Activated CD4-positive, alpha-beta T cell treated with anti-CD3 and anti-CD28 coated beads, Interleukin-2, amount 10 ng/mL, durations not matched to agents 7 days and 5 days (primary cell): ENCODE measurements at regions not wholly inside any gene's neighbourhood (a gene's known extent, or its start where the extent isn't known, plus 50 kb on each side); places are given as distances from the start of the nearest gene placed in this dataset.

Experiments
- CTCF ChIA-PET: fragments of 350-600 bp; sonication (Branson Sonifier 250); formaldehyde crosslinking; loops from one replicate; lab custom pipeline; 2021; ENCODE audit warnings: antibody characterized with exemption; lab: Charles Lee
- POLR2A ChIA-PET: fragments of 350-600 bp; sonication (Branson Sonifier 250); formaldehyde crosslinking; loops from one replicate; lab custom pipeline; 2021; ENCODE audit warnings: antibody characterized with exemption; lab: Charles Lee
- DNase-seq: peaks from one replicate; pipeline ENCODE4 v3.0.0-alpha.2; 2020
- H3K27ac Mint-ChIP-seq: one replicate; pipeline ENCODE4 v1.8.0; 2021; ENCODE audit warnings: mild to moderate bottlenecking, moderate library complexity, mixed read lengths
- H3K27me3 Mint-ChIP-seq: one replicate; pipeline ENCODE4 v1.8.0; 2021; ENCODE audit warnings: mixed read lengths
- H3K36me3 Mint-ChIP-seq: one replicate; pipeline ENCODE4 v1.8.0; 2021; ENCODE audit warnings: low read depth, mixed read lengths
- H3K4me1 Mint-ChIP-seq: one replicate; pipeline ENCODE4 v1.8.0; 2021; ENCODE audit warnings: mixed read lengths
- H3K4me3 Mint-ChIP-seq: one replicate; pipeline ENCODE4 v1.8.0; 2021; ENCODE audit warnings: mild to moderate bottlenecking, moderate library complexity, mixed read lengths
- H3K9me3 Mint-ChIP-seq: one replicate; pipeline ENCODE4 v1.8.0; 2021; ENCODE audit warnings: mixed read lengths

DNA sequence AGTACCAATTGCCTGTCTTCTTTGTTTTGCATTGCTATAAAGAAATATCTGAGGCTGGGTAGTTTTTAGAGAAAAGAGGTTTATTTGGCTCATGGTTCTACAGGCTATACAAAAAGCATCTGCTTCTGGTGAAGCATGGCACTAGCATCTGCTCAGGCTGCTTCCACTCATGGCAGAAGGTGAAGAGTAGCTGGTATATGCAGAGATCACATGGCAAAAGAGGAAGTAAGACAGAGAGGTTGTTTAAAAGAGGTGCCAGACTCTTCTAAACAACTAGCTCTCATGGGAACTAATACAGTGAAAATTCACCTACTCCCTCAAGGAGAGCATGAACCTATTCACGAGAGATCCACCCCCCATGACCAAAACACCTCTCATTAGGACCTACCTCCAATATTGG is 56.7 kb upstream of the GUCA2B start:
- peaks cover 33% of the 10 kb centered on the region for H3K27me3 Mint-ChIP-seq
- H3K4me3 Mint-ChIP-seq = no peak overlapping the region
- ChIA-PET POLR2A (interaction anchor here (0.7 kb wide), 1 partner anchor 285 kb away, joined by 4 read pairs; no protein-coding TSS in a partner anchor), CTCF (no interaction called here)
- no peaks in the 10 kb centered on the region for H3K4me1 Mint-ChIP-seq
- H3K36me3 Mint-ChIP-seq = no peaks in the 10 kb centered on the region
- peaks cover 15% of the 10 kb centered on the region for H3K9me3 Mint-ChIP-seq
- no peak overlapping the region for H3K27ac Mint-ChIP-seq
- no peak for DNase-seq

DNA sequence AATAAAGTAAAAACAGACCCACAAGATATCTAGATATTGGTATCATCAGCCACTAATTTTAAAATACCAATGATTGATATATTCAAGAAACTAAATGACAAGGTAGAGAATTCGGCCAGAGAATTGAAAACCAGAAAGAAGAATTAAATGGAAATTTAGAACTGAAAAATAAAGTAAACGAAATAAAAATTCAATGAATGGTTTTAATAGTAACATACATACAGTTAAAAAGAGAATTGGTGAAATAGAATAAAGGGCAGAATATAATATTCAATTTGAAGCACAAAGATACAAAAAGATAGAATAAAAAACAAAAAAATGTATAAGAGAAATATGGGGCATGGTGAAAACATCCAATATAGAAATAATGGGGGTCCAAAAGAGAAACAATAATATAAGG is 64.0 kb upstream of the GUCA2B start:
- POLR2A ChIA-PET = no interaction called here
- Mint-ChIP-seq H3K27ac (no peak overlapping the region), H3K9me3 (peaks cover 15% of the 10 kb centered on the region), H3K4me3 (no peak overlapping the region), H3K27me3 (peaks cover 21% of the 10 kb centered on the region), H3K36me3 (peaks cover 3% of the 10 kb centered on the region), H3K4me1 (peaks cover 4% of the 10 kb centered on the region)
- DNase-seq = no peak
- CTCF ChIA-PET = no interaction called here

DNA sequence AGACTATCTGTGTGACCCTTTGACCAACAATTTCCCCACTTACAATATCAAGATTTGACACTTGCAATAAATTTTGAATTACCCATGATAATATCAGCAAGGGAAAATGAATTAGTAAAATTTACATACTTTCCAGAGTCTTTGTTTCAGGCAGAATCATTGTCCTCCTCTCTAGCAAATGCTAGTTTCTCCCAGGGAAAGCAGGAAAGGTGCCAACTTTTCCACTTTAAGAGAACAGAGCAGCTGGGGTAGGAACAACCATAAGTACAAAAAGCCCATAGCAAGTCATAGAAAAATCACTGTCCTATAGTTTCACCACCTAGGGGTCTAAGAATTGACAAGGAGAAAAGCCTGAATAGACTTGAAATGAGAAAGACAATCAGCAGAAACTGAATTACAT is 67.1 kb upstream of the GUCA2B start:
- Mint-ChIP-seq H3K4me3 (no peak overlapping the region), H3K4me1 (peaks cover 4% of the 10 kb centered on the region), H3K9me3 (peaks cover 15% of the 10 kb centered on the region), H3K27me3 (peaks cover 29% of the 10 kb centered on the region), H3K27ac (no peak overlapping the region), H3K36me3 (peaks cover 3% of the 10 kb centered on the region)
- ChIA-PET POLR2A (no interaction called here), CTCF (interaction anchor here (0.7 kb wide), 1 partner anchor 23 kb away, joined by 3 read pairs; no protein-coding TSS in a partner anchor)
- no peak for DNase-seq

DNA sequence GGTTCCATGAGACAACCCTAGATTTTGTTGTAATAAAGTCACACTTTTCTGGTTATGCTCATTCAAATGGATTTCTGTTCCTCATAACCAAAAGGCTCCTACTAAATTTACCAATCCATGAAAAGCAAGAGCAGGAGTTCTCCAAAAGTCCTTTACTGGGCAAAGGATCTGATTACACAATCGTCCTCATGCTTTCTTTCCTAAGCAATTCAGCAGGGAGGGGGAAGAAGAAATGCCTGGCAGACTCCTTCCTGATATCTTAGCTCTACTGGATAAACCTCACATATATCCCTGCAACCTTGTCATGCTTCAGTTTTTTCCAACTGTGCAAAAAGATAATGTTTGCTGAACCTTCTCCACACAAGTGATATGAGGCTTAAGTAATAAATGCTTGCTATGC is 67.6 kb upstream of the GUCA2B start:
- ChIA-PET CTCF (no interaction called here), POLR2A (no interaction called here)
- peaks cover 29% of the 10 kb centered on the region for H3K27me3 Mint-ChIP-seq
- DNase-seq = no peak
- no peak overlapping the region for H3K27ac Mint-ChIP-seq
- peaks cover 4% of the 10 kb centered on the region for H3K4me1 Mint-ChIP-seq
- no peak overlapping the region for H3K4me3 Mint-ChIP-seq
- H3K9me3 Mint-ChIP-seq = peaks cover 15% of the 10 kb centered on the region
- peaks cover 3% of the 10 kb centered on the region for H3K36me3 Mint-ChIP-seq

- no peak overlapping the region for H3K27ac Mint-ChIP-seq
- CTCF ChIA-PET = no interaction called here
- H3K36me3 Mint-ChIP-seq = no peaks in the 10 kb centered on the region
- POLR2A ChIA-PET = no interaction called here
- H3K4me3 Mint-ChIP-seq = no peak overlapping the region
- peaks cover 4% of the 10 kb centered on the region for H3K4me1 Mint-ChIP-seq
- no peak for DNase-seq
- H3K27me3 Mint-ChIP-seq = peaks cover 26% of the 10 kb centered on the region
- H3K9me3 Mint-ChIP-seq = peaks cover 12% of the 10 kb centered on the region
Observed at GRCh38 chr1:42081475-42081874, 71.7 kb upstream of the GUCA2B start.

GRCh38 chr1:42075179-42075578 is 78.0 kb upstream of the GUCA2B start:
- POLR2A ChIA-PET = no interaction called here
- peaks cover 8% of the 10 kb centered on the region for H3K9me3 Mint-ChIP-seq
- peaks cover 60% of the 10 kb centered on the region for H3K27me3 Mint-ChIP-seq
- H3K4me3 Mint-ChIP-seq = no peak overlapping the region
- no peaks in the 10 kb centered on the region for H3K36me3 Mint-ChIP-seq
- no peak overlapping the region for H3K27ac Mint-ChIP-seq
- H3K4me1 Mint-ChIP-seq = no peaks in the 10 kb centered on the region
- DNase-seq = no peak
- CTCF ChIA-PET = no interaction called here

DNA sequence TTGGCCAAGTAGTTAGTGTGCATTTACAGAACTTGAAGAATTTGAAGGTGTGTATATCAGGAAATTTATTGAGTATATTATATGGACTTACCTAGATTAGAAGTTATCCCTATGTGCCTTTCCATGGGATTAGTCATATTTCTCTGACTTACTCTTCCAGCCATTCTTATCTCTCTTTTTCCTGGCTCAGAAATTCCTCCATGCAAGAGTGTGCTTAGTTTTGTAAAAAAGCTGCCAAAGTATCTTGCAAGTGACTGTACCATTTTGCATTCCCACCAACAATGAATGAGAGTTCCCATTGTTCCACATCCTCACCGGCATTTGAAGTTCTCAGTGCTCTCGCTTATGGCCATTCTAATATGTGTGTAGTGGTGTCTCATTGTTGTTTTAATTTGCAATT is 82.2 kb upstream of the GUCA2B start:
- peaks cover 75% of the 10 kb centered on the region for H3K27me3 Mint-ChIP-seq
- H3K27ac Mint-ChIP-seq = no peak overlapping the region
- H3K9me3 Mint-ChIP-seq = peaks cover 2% of the 10 kb centered on the region
- no peak for DNase-seq
- no peaks in the 10 kb centered on the region for H3K36me3 Mint-ChIP-seq
- no peak overlapping the region for H3K4me3 Mint-ChIP-seq
- ChIA-PET POLR2A (no interaction called here), CTCF (no interaction called here)
- no peaks in the 10 kb centered on the region for H3K4me1 Mint-ChIP-seq

- H3K4me3 Mint-ChIP-seq = no peak overlapping the region
- no peak overlapping the region for H3K27ac Mint-ChIP-seq
- H3K9me3 Mint-ChIP-seq = peaks cover 12% of the 10 kb centered on the region
- peaks cover 36% of the 10 kb centered on the region for H3K27me3 Mint-ChIP-seq
- no peak for DNase-seq
- CTCF ChIA-PET = no interaction called here
- POLR2A ChIA-PET = no interaction called here
- no peaks in the 10 kb centered on the region for H3K36me3 Mint-ChIP-seq
- H3K4me1 Mint-ChIP-seq = no peaks in the 10 kb centered on the region
Observed at GRCh38 chr1:42057800-42058199, 95.4 kb upstream of the GUCA2B start.

- H3K36me3 Mint-ChIP-seq = no peaks in the 10 kb centered on the region
- peaks cover 18% of the 10 kb centered on the region for H3K9me3 Mint-ChIP-seq
- H3K4me1 Mint-ChIP-seq = no peaks in the 10 kb centered on the region
- CTCF ChIA-PET = interaction anchor here (0.7 kb wide), 1 partner anchor 12 kb away, joined by 3 read pairs; no protein-coding TSS in a partner anchor
- no peak overlapping the region for H3K4me3 Mint-ChIP-seq
- no peak for DNase-seq
- POLR2A ChIA-PET = no interaction called here
- peaks cover 35% of the 10 kb centered on the region for H3K27me3 Mint-ChIP-seq
- no peak overlapping the region for H3K27ac Mint-ChIP-seq
Observed at GRCh38 chr1:42056460-42056859, 96.8 kb upstream of the GUCA2B start.

GRCh38 chr1:42055061-42055460 is 98.1 kb upstream of the GUCA2B start:
- Mint-ChIP-seq H3K36me3 (no peaks in the 10 kb centered on the region), H3K4me3 (no peak overlapping the region), H3K27ac (no peak overlapping the region), H3K27me3 (peaks cover 43% of the 10 kb centered on the region), H3K9me3 (peaks cover 18% of the 10 kb centered on the region), H3K4me1 (no peaks in the 10 kb centered on the region)
- ChIA-PET POLR2A (no interaction called here), CTCF (no interaction called here)
- no peak for DNase-seq

- CTCF ChIA-PET = no interaction called here
- no peak overlapping the region for H3K4me3 Mint-ChIP-seq
- peaks cover 12% of the 10 kb centered on the region for H3K9me3 Mint-ChIP-seq
- POLR2A ChIA-PET = no interaction called here
- no peak overlapping the region for H3K27ac Mint-ChIP-seq
- peaks cover 58% of the 10 kb centered on the region for H3K27me3 Mint-ChIP-seq
- H3K4me1 Mint-ChIP-seq = no peaks in the 10 kb centered on the region
- no peaks in the 10 kb centered on the region for H3K36me3 Mint-ChIP-seq
- DNase-seq = no peak
Observed at GRCh38 chr1:42052072-42052699, 101.0 kb upstream of the GUCA2B start.

DNA sequence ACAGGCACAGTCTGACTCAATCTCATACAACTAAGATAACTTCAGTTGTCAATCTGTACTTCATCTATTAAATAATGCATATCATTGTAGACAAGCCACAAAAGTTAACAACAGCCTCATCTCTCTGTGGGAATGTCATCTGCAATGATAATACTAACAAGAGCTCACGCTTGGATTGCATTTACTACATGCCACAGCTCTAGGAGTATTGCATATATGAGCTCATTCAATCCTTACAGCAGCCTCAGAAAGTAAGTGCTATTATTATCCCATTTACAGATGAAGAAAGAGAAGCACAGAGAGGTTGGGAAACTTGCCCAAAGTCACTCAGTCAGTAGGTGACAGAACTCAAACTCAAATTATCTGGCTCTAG is 105.7 kb upstream of the GUCA2B start:
- Mint-ChIP-seq H3K36me3 (no peaks in the 10 kb centered on the region), H3K27ac (no peak overlapping the region), H3K27me3 (peaks cover 42% of the 10 kb centered on the region), H3K4me3 (no peak overlapping the region), H3K9me3 (peaks cover 5% of the 10 kb centered on the region), H3K4me1 (no peaks in the 10 kb centered on the region)
- ChIA-PET CTCF (interaction anchor here (0.7 to 1.2 kb wide), 2 partner anchors 127 to 474 kb away, joined by 3 read pairs; no protein-coding TSS in a partner anchor), POLR2A (no interaction called here)
- no peak for DNase-seq

- peaks cover 36% of the 10 kb centered on the region for H3K27me3 Mint-ChIP-seq
- H3K36me3 Mint-ChIP-seq = no peaks in the 10 kb centered on the region
- H3K27ac Mint-ChIP-seq = no peak overlapping the region
- no peaks in the 10 kb centered on the region for H3K4me1 Mint-ChIP-seq
- no peak for DNase-seq
- CTCF ChIA-PET = interaction anchor here (0.7 to 1.2 kb wide), 2 partner anchors 127 to 473 kb away, joined by 3 read pairs; no protein-coding TSS in a partner anchor
- no peaks in the 10 kb centered on the region for H3K9me3 Mint-ChIP-seq
- H3K4me3 Mint-ChIP-seq = no peak overlapping the region
- POLR2A ChIA-PET = no interaction called here
Observed at GRCh38 chr1:42046761-42047507, 106.3 kb upstream of the GUCA2B start.
